ENCODE measurements at regions not wholly inside any gene's neighbourhood (a gene's known extent, or its start where the extent isn't known, plus 50 kb on each side); places are given as distances from the start of the nearest gene placed in this dataset.

DNA sequence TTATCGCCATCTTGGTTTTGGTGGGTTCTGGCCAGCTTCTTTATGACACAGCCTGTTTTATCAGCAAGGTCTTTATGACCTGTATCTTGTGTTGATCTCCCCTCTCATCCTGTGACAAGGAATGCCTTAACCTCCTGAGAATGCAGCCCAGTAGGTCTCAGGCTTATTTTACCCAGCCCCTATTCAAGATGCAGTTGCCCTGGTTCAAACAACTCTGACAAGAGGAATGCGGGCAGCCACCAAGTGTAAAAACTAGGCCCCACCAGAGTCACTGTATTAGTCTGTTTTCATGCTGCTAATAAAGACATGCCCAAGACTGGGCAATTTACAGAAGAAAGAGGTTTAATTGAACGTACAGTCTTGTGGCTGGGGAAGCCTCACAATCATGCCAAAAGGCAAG is 671.3 kb downstream of the SORCS1 start:
- H3K36me3 ChIP-seq, result no peaks in the 10 kb centered on the region
- H3K4me1 ChIP-seq, result no peaks in the 10 kb centered on the region
- no peaks in the 10 kb centered on the region for H3K27me3 ChIP-seq
- ATAC-seq (no peak), DNase-seq (no peak)
- TF ChIP-seq, protein P1, sequence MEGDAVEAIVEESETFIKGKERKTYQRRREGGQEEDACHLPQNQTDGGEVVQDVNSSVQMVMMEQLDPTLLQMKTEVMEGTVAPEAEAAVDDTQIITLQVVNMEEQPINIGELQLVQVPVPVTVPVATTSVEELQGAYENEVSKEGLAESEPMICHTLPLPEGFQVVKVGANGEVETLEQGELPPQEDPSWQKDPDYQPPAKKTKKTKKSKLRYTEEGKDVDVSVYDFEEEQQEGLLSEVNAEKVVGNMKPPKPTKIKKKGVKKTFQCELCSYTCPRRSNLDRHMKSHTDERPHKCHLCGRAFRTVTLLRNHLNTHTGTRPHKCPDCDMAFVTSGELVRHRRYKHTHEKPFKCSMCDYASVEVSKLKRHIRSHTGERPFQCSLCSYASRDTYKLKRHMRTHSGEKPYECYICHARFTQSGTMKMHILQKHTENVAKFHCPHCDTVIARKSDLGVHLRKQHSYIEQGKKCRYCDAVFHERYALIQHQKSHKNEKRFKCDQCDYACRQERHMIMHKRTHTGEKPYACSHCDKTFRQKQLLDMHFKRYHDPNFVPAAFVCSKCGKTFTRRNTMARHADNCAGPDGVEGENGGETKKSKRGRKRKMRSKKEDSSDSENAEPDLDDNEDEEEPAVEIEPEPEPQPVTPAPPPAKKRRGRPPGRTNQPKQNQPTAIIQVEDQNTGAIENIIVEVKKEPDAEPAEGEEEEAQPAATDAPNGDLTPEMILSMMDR (IDR thresholded peaks at IDR 0.05), result no peak
- H3K9me3 ChIP-seq, result no peaks in the 10 kb centered on the region
- H3K27ac ChIP-seq, result no peak overlapping the region
- H3K4me3 ChIP-seq, result no peak overlapping the region
- intact Hi-C loops (cut with DNase I), result no loop called here

DNA sequence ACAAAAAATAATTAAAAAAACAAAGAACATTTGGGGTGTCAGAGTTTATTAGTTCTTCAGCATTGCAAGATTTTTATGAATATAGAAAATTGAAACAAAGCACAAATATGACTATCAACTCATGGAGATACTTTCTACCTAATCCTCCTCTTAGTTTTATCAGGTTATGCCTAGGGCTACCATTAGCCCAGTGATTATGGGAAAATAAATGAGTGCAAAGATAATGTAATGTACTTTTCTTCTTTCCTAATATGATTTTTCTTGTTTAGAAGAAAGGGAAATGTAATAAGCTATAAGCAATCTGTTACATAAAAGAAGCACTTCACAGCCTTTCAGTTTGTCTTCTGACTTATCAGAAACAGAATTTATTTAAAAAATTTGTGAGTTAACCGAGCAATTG is 676.8 kb downstream of the SORCS1 start:
- no peaks in the 10 kb centered on the region for H3K27me3 ChIP-seq
- H3K4me1 ChIP-seq, result no peaks in the 10 kb centered on the region
- intact Hi-C loops (cut with DNase I), result no loop called here
- ATAC-seq (no peak), DNase-seq (no peak)
- no peaks in the 10 kb centered on the region for H3K9me3 ChIP-seq
- H3K36me3 ChIP-seq, result no peaks in the 10 kb centered on the region
- TF ChIP-seq, protein P1 (IDR thresholded peaks at IDR 0.05), result no peak
- H3K4me3 ChIP-seq, result no peak overlapping the region
- no peak overlapping the region for H3K27ac ChIP-seq

DNA sequence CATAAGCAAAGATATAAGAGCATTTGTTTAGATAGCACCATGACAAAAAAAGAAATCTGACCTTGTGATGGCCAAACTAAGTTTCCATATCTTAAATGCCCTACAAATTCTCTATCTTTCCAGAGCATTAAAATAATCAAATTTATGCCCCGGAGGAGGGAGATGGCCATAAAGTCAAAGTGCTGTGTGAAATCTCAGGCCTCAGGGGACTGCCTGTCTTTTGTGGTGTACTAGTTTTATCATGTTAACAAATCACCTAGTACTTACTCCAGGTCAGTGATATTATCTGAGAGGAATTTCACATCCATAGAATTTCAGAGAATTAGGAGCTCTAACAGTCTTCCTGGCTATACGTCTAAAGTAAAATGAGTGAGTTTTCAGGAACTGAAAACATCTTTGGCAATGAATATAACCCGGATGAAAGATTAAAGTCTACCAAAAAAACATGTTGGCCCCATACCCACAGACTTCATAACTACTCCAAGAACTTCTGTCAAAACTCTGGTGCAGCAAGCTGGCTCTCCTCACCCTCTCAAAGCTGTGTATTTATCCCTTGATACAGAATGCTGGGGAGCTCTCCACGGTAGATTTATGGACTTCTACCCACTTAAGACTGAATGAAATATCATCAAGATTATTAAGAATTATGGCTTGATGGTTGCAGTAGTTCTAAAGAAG is 682.8 kb downstream of the SORCS1 start:
- no peak overlapping the region for H3K27ac ChIP-seq

DNA sequence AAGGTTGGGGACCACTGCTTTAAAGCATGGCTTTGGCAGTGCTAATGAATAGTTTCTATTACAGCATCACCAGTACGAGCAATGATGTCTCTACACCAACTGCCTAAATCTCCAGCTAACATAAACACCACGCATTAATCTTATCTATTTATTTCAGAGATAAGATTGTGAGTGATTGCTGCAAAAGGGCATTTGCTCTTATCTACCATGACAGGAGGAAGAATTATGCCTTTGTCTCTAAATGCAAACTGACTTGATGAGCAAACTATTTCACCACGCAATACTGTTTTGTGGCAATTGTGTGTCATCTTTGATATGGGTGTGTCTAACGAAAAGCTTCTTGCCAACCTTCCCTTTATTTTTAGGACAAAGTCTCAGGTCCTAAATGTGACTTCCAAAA is 684.9 kb downstream of the SORCS1 start:
- Histone ChIP-seq H3K9me3 (no peaks in the 10 kb centered on the region), H3K4me3 (no peak overlapping the region), H3K27me3 (no peaks in the 10 kb centered on the region), H3K4me1 (no peaks in the 10 kb centered on the region), H3K36me3 (no peaks in the 10 kb centered on the region), H3K27ac (no peak overlapping the region)
- DNase-seq (no peak), ATAC-seq (no peak)
- TF ChIP-seq, protein P1 (IDR thresholded peaks at IDR 0.05), result no peak
- intact Hi-C loops (cut with DNase I), result no loop called here

More for the DNA sequence above, 682.8 kb downstream of the SORCS1 start:
- DNase-seq, result no peak
- Histone ChIP-seq H3K27me3 (no peaks in the 10 kb centered on the region), H3K36me3 (no peaks in the 10 kb centered on the region), H3K4me3 (no peak overlapping the region), H3K9me3 (no peaks in the 10 kb centered on the region), H3K4me1 (no peaks in the 10 kb centered on the region)
- TF ChIP-seq, protein P1 (IDR thresholded peaks at IDR 0.05), result no peak
- no peak for ATAC-seq
- intact Hi-C loops (cut with DNase I), result no loop called here

DNA sequence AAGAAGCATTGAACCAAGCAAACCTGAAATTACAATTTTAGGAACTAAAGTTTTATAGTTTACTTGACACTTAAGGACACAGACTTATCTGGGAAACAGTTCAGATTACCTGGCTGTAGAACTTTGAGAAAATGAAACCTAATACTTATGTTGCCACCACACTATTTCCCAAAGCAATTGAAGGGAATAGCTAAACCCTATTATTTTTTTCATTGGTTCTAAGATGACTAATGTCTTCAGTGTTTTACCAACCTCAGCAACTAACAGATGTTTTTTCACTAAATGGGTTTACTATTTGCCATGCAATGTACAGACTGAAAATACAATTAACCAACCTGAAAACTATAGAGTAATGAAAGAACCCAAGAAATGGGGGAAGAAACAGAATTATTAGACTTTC is 689.6 kb downstream of the SORCS1 start:
- no peak for ATAC-seq

More for the DNA sequence above, 689.6 kb downstream of the SORCS1 start:
- Histone ChIP-seq H3K4me3 (no peak overlapping the region), H3K27me3 (no peaks in the 10 kb centered on the region), H3K4me1 (no peaks in the 10 kb centered on the region), H3K9me3 (no peaks in the 10 kb centered on the region), H3K27ac (no peak overlapping the region), H3K36me3 (no peaks in the 10 kb centered on the region)
- TF ChIP-seq, protein P1 (IDR thresholded peaks at IDR 0.05), result no peak
- intact Hi-C loops (cut with DNase I), result no loop called here
- no peak for DNase-seq
